HepG2 (cell line): ENCODE measurements at regions not wholly inside any gene's neighbourhood (a gene's known extent, or its start where the extent isn't known, plus 50 kb on each side); places are given as distances from the start of the nearest gene placed in this dataset.
"Not testable (repeated sequence)": the region's sequence is repeated elsewhere in the genome, so short reads cannot be mapped to it uniquely, and the experiment has no call there.

Experiments
- ATF3 ChIP-seq: sonication (generic); formaldehyde crosslinking; IDR thresholded peaks from 2 replicates; pipeline ENCODE4 v1.4.0; 2020; ENCODE audit warnings: missing genetic modification reagents
- CBFB ChIP-seq: sonication (generic); formaldehyde crosslinking; IDR thresholded peaks from 2 replicates; pipeline ENCODE4 v1.4.0; 2020; ENCODE audit warnings: missing genetic modification reagents
- CTCF ChIP-seq: sonication (generic); formaldehyde crosslinking; IDR thresholded peaks from 2 replicates; pipeline ENCODE4 v1.5.0; 2020; ENCODE audit warnings: mild to moderate bottlenecking, missing genetic modification reagents, moderate library complexity
- DNMT3B ChIP-seq: conservative IDR thresholded peaks from 2 replicates; pipeline ENCODE4 v1.6.1; 2016; ENCODE audit warnings: missing biosample characterization, control low read depth
- KDM1A ChIP-seq: IDR thresholded peaks from 2 replicates; pipeline ENCODE4 v1.6.1; 2016; ENCODE audit warnings: missing compliant biosample characterization
- NFIC ChIP-seq: IDR thresholded peaks from 2 replicates; pipeline ENCODE4 v1.6.1; 2012; ENCODE audit warnings: mild to moderate bottlenecking, low read length, inconsistent platforms
- U2AF1 ChIP-seq: fragments of 200-400 bp; formaldehyde crosslinking; optimal IDR thresholded peaks from 2 replicates; pipeline ENCODE3; 2017; ENCODE audit warnings: mild to moderate bottlenecking, low read depth, low read length

DNA sequence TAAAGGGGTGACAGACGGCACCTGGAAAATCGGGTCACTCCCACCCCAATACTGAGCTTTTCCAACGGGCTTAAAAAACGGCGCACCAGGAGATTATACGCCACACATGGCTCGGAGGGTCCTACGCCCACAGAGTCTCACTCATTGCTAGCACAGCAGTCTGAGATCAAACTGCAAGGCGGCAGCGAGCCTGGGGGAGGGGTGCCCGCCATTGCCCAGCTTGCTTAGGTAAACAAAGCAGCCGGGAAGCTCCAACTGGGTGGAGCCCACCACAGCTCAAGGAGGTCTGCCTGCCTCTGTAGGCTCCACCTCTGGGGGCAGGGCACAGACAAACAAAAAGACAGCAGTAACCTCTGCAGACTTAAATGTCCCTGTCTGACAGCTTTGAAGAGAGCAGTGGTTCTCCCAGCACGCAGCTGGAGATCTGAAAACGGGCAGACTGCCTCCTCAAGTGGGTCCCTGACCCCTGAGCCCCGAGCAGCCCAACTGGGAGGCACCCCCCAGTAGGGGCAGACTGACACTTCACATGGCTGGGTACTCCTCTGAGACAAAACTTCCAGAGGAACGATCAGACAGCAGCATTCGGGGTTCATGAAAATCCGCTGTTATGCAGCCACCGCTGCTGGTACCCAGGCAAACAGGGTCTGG, 162.8 kb upstream of the GJE1 start:
- TF ChIP-seq CTCF (CRISPR knock-in tag); KDM1A; CBFB (CRISPR knock-in tag); U2AF1; ATF3 (CRISPR knock-in tag); DNMT3B (CRISPR knock-in tag); NFIC: not testable (repeated sequence)
